NCI-H1694 treated with DMSO at 0.1 percent for 48 hours (cell line): ENCODE measurements at regions not wholly inside any gene's neighbourhood (a gene's known extent, or its start where the extent isn't known, plus 50 kb on each side); places are given as distances from the start of the nearest gene placed in this dataset.

ENCODE experiments used
- DNase-seq: peaks from one replicate; lab custom pipeline; 2025; lab: John Stamatoyannopoulos, UW

DNA sequence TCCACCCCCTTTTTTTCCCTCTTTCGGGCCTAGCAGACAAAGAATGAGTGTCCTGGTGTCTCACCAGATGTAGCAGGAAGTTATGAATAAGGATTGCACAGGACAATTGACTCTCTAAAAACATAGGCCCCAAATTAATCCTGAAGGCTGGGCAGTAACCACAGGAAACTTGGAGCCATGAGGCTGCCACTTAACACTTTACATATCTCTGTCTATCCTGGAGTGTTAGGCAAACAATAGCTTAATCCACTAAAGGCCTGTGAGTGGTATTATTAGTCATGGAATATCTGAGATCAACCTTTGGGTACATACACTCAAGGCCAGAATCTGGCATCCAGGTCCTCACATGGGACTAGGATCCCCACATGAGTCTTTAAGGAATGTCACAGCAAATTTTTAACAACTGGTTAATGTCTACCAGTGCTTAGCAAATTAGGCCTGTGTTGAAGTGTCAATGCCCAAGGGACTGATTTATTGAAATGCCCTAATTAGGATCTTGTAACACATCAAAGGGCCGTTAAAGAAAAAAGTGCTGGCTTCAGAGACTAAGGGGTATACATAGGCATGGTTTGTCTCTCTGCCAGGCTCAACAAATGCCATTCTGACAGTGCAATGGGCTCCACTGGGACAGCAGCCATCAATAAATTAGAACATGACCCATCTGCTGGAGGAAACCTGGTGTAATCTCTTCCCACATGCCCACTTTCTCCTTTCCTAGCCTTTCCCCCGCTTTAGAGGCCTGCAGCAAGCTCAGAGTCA, 196.7 kb upstream of the TBX20 start:
- no peak for DNase-seq

DNA sequence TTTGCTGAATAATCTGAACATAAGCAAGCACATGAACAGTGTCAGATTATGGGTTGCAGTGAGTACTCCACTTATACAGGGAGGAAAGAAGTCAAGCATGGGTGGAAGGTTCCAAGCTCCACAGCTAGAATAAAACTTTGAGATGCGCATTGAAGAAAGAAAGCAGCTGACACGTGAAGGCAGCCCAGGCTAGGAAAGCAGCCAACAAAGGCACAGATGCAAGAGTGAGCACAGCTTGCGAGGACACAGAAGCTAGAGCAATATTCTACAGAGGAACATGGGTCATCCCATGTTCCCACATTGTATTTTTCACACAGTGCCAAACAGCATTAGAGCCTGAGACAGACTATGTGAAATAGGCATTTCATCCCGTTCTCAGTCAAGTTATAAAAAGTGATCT, 194.6 kb upstream of the TBX20 start:
- no peak for DNase-seq

GRCh38 chr7:35446091-35446490, 192.2 kb upstream of the TBX20 start:
- DNase-seq = no peak

- no peak for DNase-seq
Measured at GRCh38 chr7:35437619-35438275, 183.8 kb upstream of the TBX20 start.

GRCh38 chr7:35436452-35436851, 182.6 kb upstream of the TBX20 start:
- no peak for DNase-seq

- DNase-seq = peak; percentile 10
Measured at GRCh38 chr7:35430547-35431153, 176.8 kb upstream of the TBX20 start.

DNA sequence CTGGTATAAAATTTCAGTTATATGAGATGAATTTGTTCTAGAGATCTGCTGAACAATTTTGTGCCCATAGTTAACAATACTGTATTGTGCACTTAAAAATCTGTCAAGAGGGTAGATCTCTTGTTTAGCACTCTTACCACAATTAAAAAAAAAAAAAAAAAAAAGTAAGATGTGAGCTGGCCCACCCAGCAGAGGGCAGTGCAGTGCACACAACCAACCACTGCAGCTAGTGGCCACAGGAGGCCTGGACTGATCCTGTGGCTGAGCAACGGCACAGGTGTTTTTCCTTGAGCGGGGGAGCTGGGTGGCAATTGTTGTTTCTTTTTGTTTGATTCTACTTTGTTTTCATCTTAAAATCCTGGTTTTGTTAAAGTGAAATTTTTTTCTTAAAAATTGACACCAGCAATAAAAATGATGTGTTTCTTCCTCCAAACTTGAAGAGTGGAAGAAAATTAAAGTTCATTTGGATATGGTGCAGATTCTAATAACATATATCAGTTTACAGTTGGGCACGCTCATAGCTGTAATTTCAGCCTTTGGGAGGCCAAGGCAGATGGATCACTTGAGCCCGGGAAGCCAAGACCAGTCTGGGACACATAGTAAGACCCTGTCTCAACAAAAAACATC, 171.1 kb upstream of the TBX20 start:
- DNase-seq = peak; percentile 3

GRCh38 chr7:35424440-35424839, 170.5 kb upstream of the TBX20 start:
- DNase-seq = no peak

GRCh38 chr7:35422715-35423114, 168.8 kb upstream of the TBX20 start:
- no peak for DNase-seq

DNA sequence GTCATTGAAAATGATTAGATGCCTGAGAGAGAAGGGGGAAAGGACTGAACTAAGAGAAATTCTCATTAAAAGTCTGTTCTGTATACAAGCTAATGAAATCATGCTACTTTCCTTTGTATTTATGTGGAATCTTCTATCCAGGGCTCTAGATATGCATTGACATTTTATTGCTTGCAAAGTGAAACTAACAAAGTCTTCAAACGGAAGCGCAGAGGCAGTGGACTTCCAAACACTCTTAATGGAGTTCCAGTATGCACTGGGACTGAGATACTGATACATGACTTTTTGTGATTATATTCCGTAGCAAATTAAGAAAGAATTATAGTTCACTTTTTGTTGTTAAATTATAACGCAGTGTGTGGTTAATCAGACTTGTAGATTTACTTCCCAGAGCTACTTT, 166.8 kb upstream of the TBX20 start:
- DNase-seq = no peak

GRCh38 chr7:35419391-35419755, 165.5 kb upstream of the TBX20 start:
- no peak for DNase-seq

DNA sequence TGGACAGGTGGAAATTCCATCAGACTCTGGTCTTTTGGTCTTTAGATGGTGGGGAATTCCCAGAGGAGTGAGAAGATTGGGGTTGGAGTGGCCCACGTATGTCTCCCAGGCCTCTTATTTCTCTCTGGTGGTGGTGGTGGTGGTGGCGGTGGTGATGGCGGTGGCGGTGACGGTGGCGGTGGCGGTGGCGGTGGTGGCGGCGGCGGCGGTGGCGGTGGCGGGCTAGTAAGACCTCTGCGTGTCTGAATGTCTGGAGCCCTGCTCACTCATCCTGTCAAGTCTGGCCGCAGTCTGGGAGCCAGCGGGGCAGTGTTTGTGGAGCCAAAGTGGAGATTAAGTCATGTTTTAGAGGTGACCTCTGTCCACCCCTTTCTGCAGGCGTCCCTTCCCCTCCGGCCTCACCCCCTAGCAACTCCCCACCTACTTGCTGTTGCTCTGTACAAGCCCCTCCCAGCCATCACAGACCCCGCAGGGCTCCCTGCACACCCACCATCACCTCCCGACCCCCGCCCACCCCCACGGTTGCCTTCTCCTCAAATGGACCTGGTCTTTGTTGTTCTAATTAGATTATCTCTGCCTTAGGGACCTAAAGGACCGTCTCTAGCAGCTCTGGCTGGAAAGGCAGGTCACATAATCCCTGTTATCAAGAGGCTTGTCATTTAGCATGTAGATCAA, 165.0 kb upstream of the TBX20 start:
- no peak for DNase-seq

DNA sequence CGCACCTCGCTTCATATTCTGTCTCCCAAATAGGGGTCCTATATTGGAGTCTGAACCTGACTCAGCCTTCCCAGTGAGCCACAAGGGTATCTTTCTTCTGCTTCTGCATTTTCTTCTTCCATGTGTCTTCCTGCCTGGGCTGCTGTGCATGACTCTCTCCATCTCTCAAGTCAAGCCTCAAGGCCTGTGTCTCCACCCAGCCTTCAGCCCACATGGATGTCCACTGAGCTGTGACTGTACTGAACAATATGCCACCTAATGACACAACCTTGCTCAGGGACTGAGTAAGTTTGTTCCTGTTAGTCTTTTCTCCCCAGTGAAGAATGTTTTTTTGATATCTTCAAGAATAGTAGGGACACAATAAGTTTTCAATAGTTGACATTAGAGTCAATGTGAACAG, 162.7 kb upstream of the TBX20 start:
- no peak for DNase-seq

DNA sequence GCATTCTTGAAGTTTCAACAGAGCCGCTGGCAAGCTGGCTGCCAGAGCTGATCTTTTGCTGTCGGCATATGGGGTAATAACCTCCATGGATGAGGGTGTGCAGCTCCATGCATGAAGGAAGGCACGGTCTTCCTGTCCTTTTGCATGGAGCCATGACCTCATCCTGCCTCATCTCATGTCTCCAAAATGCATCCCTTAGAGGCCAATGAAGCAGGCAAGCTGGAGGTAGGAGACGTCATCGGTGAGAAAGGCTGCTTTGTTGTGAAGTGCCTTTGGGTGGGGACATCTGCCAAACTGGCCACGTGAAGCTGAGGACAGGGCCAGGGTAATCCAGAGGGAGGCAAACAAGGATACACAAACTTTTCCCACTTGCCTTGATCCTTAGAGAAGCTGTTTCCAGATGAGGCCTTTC, 161.5 kb upstream of the TBX20 start:
- no peak for DNase-seq

DNA sequence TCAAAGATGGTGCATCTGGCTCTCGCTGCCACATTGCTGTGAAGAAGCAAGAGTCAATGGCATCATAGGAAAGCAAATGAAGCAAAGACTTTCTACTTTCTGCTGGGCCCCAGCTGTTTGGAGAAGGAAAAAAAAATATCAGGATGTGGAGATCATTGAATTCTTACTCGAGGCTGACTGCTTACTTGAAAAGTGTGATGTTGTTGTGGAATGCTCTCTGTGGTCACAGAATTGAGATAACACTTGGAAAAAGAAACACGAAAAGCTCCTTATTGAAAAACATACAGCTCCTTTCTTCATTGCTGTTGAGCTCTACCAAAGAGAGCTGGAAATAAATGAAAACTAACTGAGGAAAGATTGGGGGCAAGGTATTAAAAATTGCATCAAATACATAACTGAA, 157.4 kb upstream of the TBX20 start:
- DNase-seq = no peak

GRCh38 chr7:35405461-35405860, 151.6 kb upstream of the TBX20 start:
- DNase-seq = no peak

DNA sequence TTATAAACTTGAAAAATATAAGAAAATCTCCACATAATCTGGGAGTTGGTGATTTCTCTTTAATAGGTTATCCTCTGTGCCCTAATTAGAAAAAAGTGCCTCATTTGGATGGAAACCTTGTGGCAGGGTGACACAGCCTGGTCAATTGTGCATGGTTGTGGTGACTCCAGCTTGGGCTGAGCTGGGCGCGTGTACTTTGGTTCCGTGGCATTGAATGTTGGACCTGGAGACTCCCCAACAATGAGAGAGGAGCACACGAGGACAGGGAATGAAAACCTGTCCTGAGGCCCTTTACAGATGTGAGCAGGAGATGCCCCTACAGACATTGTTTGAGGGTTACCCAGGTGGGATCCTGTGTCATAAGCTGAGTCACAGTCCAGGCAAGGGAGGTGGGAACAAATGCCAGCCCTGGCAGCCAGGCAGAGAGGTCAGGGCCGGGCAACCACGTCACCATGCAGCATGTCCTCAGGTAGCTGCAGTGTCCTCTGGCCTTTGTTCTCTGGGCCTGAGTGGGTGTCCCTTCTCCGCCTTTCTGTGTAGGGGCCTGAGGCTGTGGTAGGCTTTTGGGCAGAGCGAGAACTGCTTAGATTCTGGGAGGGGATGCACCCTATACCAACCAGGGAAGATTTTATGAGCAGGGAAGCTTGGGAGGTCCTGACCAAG, 147.4 kb upstream of the TBX20 start:
- DNase-seq = no peak

DNA sequence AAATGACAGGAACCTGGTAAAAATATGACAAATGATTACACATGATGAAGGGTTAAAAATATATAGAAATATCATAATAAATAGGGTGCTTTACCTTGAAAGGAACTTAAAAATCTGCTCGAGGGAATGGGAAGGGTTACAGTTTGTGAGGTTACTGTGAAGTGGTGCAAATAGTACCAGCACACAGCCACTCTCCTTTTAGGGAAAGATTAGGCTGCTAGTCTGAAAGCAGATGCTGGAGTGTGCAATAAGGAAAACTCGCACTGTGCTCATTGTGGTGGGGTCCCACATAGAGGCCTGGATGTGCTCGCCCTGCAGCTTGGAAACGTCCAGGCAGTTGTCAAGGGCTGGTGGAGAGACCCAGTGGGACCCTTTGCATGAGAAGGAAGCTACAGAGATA, 145.9 kb upstream of the TBX20 start:
- DNase-seq = no peak

GRCh38 chr7:35399216-35399615, 145.3 kb upstream of the TBX20 start:
- no peak for DNase-seq

GRCh38 chr7:35398518-35398917, 144.6 kb upstream of the TBX20 start:
- no peak for DNase-seq

DNA sequence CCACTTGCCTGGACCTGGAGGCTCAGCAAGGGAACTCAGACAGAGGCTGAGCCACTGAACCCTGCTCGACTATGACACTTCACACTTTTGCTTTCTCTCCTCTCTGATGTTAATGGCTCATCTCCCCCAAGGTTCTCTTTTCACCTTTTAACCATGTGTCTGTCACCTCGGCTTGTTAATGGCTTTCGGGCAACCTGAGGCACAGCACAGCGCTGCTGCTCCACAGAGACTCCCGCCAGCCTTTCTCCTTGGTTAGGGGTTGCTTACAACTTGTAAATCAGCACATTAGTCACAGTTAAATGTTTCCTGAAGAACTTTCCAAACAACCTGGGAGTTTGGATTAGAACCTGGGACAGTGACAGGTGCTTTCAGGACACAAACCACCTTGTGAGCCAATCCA, 136.2 kb upstream of the TBX20 start:
- no peak for DNase-seq

GRCh38 chr7:35389636-35390035, 135.7 kb upstream of the TBX20 start:
- DNase-seq = no peak
